HG02852 (cell line): ENCODE measurements at regions not wholly inside any gene's neighbourhood (a gene's known extent, or its start where the extent isn't known, plus 50 kb on each side); places are given as distances from the start of the nearest gene placed in this dataset.
"Not testable (repeated sequence)": the region's sequence is repeated elsewhere in the genome, so short reads cannot be mapped to it uniquely, and the experiment has no call there.

Experiments used
- ATAC-seq: cut with Tn5 transposase; IDR thresholded peaks from one replicate; pipeline ENCODE4 v1.9.1; 2021; ENCODE audit warnings: mild to moderate bottlenecking, moderate library complexity; ENCODE audit not compliant: unreplicated experiment

- ATAC-seq = no peak
Observed at GRCh38 chr9:78123808-78124207, 92.2 kb upstream of the GNAQ start.

GRCh38 chr9:78122631-78123030, 91.0 kb upstream of the GNAQ start:
- no peak for ATAC-seq

- ATAC-seq = no peak
Observed at GRCh38 chr9:78121488-78121887, 89.9 kb upstream of the GNAQ start.

GRCh38 chr9:78118742-78119473, 87.3 kb upstream of the GNAQ start:
- ATAC-seq = peak; percentile 96

- no peak for ATAC-seq
Observed at GRCh38 chr9:78115073-78115472, 83.5 kb upstream of the GNAQ start.

- ATAC-seq = no peak
Observed at GRCh38 chr9:78114581-78114980, 83.0 kb upstream of the GNAQ start.

GRCh38 chr9:78112406-78112805, 80.8 kb upstream of the GNAQ start:
- no peak for ATAC-seq

- ATAC-seq = no peak
Observed at GRCh38 chr9:78112004-78112403, 80.4 kb upstream of the GNAQ start.

- ATAC-seq = no peak
Observed at GRCh38 chr9:78109075-78109474, 77.5 kb upstream of the GNAQ start.

- not testable (repeated sequence) for ATAC-seq
Observed at GRCh38 chr9:78106586-78106985, 75.0 kb upstream of the GNAQ start.

- ATAC-seq = peak; percentile 92
Observed at GRCh38 chr9:78103971-78104433, 72.4 kb upstream of the GNAQ start.

- no peak for ATAC-seq
Observed at GRCh38 chr9:78101247-78101646, 69.6 kb upstream of the GNAQ start.

GRCh38 chr9:78097541-78097940, 65.9 kb upstream of the GNAQ start:
- ATAC-seq = no peak

GRCh38 chr9:78091731-78092130, 60.1 kb upstream of the GNAQ start:
- ATAC-seq = no peak

- no peak for ATAC-seq
Observed at GRCh38 chr9:78089111-78089510, 57.5 kb upstream of the GNAQ start.

- ATAC-seq = not testable (repeated sequence)
Observed at GRCh38 chr9:78088190-78088589, 56.6 kb upstream of the GNAQ start.
